ENCODE measurements at regions not wholly inside any gene's neighbourhood (a gene's known extent, or its start where the extent isn't known, plus 50 kb on each side); places are given as distances from the start of the nearest gene placed in this dataset.

DNA sequence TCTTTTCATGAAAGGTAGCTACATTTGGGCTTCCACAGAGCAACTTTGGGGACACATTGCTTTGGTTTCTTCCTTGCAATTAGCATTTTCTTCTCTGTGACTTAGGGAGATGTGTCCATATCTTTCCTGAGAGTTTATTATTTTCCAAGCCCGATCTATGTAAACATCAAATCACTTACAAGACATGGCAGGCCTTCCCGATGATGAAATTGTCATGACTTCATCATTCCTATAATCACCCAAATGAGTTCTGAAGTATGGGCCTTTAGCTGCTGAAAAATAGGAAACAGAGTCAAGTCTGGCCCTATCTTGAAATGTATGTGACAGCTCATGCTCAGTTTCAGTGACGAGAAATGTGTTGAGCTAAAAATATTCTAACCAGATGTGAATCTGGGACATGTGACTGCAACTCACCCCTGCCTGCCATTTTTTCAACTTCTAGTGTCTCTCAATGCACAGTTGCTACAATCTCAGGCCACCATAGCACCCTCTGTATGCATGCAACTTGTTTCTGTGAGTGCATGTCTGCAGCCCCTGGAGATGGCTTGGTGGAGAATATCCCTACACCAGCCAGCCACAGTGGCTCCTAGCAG lies 199.6 kb upstream of the MAF start (continued):
- TF ChIP-seq, protein P1, sequence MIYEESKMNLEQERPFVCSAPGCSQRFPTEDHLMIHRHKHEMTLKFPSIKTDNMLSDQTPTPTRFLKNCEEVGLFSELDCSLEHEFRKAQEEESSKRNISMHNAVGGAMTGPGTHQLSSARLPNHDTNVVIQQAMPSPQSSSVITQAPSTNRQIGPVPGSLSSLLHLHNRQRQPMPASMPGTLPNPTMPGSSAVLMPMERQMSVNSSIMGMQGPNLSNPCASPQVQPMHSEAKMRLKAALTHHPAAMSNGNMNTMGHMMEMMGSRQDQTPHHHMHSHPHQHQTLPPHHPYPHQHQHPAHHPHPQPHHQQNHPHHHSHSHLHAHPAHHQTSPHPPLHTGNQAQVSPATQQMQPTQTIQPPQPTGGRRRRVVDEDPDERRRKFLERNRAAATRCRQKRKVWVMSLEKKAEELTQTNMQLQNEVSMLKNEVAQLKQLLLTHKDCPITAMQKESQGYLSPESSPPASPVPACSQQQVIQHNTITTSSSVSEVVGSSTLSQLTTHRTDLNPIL (CRISPR knock-in tag; IDR thresholded peaks at IDR 0.05; ENCODE audit: low read depth): no peak
- TF ChIP-seq RARB (CRISPR knock-in tag; IDR thresholded peaks at IDR 0.05): no peak

DNA sequence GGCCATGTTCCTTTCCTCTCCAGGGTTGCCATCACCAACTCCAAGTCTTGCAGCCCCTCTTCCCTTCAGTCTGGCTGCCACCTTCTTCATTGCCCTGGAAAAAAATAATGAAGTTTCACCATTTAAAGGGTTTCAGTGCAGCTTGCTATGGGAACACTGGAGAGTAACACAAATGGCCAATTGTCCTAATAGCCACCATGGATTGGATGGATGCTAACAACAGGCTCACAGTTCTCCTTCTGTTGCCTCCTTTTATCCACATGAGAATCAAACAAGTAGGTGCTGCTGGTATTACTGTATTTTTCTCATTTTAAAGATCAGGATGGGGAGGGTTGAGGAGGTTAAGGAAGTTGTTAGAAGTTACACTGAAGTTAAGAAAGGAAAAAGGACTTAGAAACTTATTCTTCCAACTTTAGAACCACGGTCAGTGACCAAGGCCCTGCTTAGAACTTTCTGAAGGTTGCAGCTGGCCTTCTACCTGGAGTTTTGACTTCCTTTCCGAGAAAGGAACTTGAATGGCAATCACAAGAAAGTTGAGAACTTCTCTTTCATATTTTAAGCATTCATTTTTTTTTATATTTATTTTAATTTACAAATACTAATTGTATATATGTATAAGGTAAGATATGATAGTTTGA lies 198.0 kb upstream of the MAF start:
- ATAC-seq: no peak
- no peak for TF ChIP-seq GLIS3 (CRISPR knock-in tag; IDR thresholded peaks at IDR 0.05)
- no peak for TF ChIP-seq RARB (CRISPR knock-in tag; IDR thresholded peaks at IDR 0.05)
- TF ChIP-seq ZNF70 (CRISPR knock-in tag; IDR thresholded peaks at IDR 0.05): no peak
- TF ChIP-seq ESRRG (CRISPR knock-in tag; IDR thresholded peaks at IDR 0.05): no peak
- TF ChIP-seq ZFP30 (CRISPR knock-in tag; IDR thresholded peaks at IDR 0.05): no peak
- TF ChIP-seq, protein P1 (CRISPR knock-in tag; IDR thresholded peaks at IDR 0.05; ENCODE audit: low read depth): no peak
- TF ChIP-seq PPARA (CRISPR knock-in tag; IDR thresholded peaks at IDR 0.05; ENCODE audit: borderline replicate concordance): no peak
- no peak for TF ChIP-seq SNAI2 (CRISPR knock-in tag; IDR thresholded peaks at IDR 0.05)

DNA sequence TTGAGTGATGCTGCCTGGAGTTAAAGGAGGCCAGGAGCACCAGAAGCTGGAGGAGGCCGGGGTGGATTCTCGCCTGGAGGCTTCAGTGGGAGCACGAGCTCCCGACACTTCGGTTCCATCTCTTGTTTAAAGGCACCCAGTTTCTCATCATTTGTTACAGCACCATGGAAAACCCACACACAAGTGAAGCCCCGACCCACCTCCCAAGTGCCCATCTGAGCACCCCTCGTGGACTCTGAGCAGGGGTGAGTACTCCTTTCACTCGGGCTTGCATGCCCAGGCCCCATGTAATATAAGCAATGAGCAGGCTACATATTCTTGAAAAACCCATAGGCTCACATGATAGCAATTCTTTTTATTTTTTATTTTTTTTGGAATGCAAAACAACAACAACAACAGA lies 196.9 kb upstream of the MAF start:
- TF ChIP-seq, protein P1 (CRISPR knock-in tag; IDR thresholded peaks at IDR 0.05; ENCODE audit: low read depth): no peak
- TF ChIP-seq ZFP30 (CRISPR knock-in tag; IDR thresholded peaks at IDR 0.05) (no peak), SNAI2 (CRISPR knock-in tag; IDR thresholded peaks at IDR 0.05) (no peak), CSDC2 (CRISPR knock-in tag; IDR thresholded peaks at IDR 0.05) (no peak), TCF4 (CRISPR knock-in tag; IDR thresholded peaks at IDR 0.05; ENCODE audit: borderline replicate concordance) (no peak), RARB (CRISPR knock-in tag; IDR thresholded peaks at IDR 0.05) (no peak), GLIS3 (CRISPR knock-in tag; IDR thresholded peaks at IDR 0.05) (no peak), OSR1 (CRISPR knock-in tag; IDR thresholded peaks at IDR 0.05) (no peak), ZNF565 (CRISPR knock-in tag; conservative IDR thresholded peaks at IDR 0.05; ENCODE audit: low read depth) (no peak), ZFP3 (CRISPR knock-in tag; IDR thresholded peaks at IDR 0.05) (no peak), ARNTL (CRISPR knock-in tag; IDR thresholded peaks at IDR 0.05; ENCODE audit: borderline replicate concordance, low read depth) (no peak), TOX (CRISPR knock-in tag; IDR thresholded peaks at IDR 0.05; ENCODE audit: borderline replicate concordance) (no peak), BACH2 (CRISPR knock-in tag; IDR thresholded peaks at IDR 0.05; ENCODE audit: borderline replicate concordance) (no peak), ESRRG (CRISPR knock-in tag; IDR thresholded peaks at IDR 0.05) (no peak), ISL1 (CRISPR knock-in tag; IDR thresholded peaks at IDR 0.05) (no peak)
- TF ChIP-seq, protein P2, sequence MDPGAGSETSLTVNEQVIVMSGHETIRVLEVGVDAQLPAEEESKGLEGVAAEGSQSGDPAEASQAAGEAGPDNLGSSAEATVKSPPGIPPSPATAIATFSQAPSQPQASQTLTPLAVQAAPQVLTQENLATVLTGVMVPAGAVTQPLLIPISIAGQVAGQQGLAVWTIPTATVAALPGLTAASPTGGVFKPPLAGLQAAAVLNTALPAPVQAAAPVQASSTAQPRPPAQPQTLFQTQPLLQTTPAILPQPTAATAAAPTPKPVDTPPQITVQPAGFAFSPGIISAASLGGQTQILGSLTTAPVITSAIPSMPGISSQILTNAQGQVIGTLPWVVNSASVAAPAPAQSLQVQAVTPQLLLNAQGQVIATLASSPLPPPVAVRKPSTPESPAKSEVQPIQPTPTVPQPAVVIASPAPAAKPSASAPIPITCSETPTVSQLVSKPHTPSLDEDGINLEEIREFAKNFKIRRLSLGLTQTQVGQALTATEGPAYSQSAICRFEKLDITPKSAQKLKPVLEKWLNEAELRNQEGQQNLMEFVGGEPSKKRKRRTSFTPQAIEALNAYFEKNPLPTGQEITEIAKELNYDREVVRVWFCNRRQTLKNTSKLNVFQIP (CRISPR knock-in tag; IDR thresholded peaks at IDR 0.05; ENCODE audit: borderline replicate concordance, low read depth): no peak
- TF ChIP-seq, protein P3, sequence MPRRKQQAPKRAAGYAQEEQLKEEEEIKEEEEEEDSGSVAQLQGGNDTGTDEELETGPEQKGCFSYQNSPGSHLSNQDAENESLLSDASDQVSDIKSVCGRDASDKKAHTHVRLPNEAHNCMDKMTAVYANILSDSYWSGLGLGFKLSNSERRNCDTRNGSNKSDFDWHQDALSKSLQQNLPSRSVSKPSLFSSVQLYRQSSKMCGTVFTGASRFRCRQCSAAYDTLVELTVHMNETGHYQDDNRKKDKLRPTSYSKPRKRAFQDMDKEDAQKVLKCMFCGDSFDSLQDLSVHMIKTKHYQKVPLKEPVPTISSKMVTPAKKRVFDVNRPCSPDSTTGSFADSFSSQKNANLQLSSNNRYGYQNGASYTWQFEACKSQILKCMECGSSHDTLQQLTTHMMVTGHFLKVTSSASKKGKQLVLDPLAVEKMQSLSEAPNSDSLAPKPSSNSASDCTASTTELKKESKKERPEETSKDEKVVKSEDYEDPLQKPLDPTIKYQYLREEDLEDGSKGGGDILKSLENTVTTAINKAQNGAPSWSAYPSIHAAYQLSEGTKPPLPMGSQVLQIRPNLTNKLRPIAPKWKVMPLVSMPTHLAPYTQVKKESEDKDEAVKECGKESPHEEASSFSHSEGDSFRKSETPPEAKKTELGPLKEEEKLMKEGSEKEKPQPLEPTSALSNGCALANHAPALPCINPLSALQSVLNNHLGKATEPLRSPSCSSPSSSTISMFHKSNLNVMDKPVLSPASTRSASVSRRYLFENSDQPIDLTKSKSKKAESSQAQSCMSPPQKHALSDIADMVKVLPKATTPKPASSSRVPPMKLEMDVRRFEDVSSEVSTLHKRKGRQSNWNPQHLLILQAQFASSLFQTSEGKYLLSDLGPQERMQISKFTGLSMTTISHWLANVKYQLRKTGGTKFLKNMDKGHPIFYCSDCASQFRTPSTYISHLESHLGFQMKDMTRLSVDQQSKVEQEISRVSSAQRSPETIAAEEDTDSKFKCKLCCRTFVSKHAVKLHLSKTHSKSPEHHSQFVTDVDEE (CRISPR knock-in tag; IDR thresholded peaks at IDR 0.05): no peak
- TF ChIP-seq, protein P4, sequence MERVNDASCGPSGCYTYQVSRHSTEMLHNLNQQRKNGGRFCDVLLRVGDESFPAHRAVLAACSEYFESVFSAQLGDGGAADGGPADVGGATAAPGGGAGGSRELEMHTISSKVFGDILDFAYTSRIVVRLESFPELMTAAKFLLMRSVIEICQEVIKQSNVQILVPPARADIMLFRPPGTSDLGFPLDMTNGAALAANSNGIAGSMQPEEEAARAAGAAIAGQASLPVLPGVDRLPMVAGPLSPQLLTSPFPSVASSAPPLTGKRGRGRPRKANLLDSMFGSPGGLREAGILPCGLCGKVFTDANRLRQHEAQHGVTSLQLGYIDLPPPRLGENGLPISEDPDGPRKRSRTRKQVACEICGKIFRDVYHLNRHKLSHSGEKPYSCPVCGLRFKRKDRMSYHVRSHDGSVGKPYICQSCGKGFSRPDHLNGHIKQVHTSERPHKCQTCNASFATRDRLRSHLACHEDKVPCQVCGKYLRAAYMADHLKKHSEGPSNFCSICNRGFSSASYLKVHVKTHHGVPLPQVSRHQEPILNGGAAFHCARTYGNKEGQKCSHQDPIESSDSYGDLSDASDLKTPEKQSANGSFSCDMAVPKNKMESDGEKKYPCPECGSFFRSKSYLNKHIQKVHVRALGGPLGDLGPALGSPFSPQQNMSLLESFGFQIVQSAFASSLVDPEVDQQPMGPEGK (CRISPR knock-in tag; IDR thresholded peaks at IDR 0.05; ENCODE audit: borderline replicate concordance): no peak
- ATAC-seq: no peak
